Esophagus muscularis mucosa (tissue), 3 donors: ENCODE measurements at regions not wholly inside any gene's neighbourhood (a gene's known extent, or its start where the extent isn't known, plus 50 kb on each side); places are given as distances from the start of the nearest gene placed in this dataset.

ENCODE experiments used
- EP300 ChIP-seq: sonication (generic); formaldehyde crosslinking; IDR thresholded peaks from one replicate; pipeline ENCODE4 v1.6.1; 2017; ENCODE audit warnings: antibody characterized with exemption
- TF ChIP-seq, protein P1 (sequence below), 3 experiments: fragments of 200-600 bp in 2 of 3; fragments of 450-650 bp in 1 of 3; sonication (generic) in 2 of 3; IDR thresholded peaks; one replicate each; pipeline ENCODE4 v1.5.1; 2017 to 2019; ENCODE audit warnings: antibody characterized with exemption in 3 of 3, mild to moderate bottlenecking in 2 of 3, moderate library complexity in 1 of 3

GRCh38 chr1:181317261-181317930 lies 165.9 kb upstream of the CACNA1E start:
- TF ChIP-seq, protein P1, sequence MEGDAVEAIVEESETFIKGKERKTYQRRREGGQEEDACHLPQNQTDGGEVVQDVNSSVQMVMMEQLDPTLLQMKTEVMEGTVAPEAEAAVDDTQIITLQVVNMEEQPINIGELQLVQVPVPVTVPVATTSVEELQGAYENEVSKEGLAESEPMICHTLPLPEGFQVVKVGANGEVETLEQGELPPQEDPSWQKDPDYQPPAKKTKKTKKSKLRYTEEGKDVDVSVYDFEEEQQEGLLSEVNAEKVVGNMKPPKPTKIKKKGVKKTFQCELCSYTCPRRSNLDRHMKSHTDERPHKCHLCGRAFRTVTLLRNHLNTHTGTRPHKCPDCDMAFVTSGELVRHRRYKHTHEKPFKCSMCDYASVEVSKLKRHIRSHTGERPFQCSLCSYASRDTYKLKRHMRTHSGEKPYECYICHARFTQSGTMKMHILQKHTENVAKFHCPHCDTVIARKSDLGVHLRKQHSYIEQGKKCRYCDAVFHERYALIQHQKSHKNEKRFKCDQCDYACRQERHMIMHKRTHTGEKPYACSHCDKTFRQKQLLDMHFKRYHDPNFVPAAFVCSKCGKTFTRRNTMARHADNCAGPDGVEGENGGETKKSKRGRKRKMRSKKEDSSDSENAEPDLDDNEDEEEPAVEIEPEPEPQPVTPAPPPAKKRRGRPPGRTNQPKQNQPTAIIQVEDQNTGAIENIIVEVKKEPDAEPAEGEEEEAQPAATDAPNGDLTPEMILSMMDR (IDR thresholded peaks at IDR 0.05): no peak
- TF ChIP-seq EP300: no peak
